WTC11 (cell line): ENCODE measurements at regions not wholly inside any gene's neighbourhood (a gene's known extent, or its start where the extent isn't known, plus 50 kb on each side); places are given as distances from the start of the nearest gene placed in this dataset.

Experiments used
- GABPB1 ChIP-seq: sonication (generic); formaldehyde crosslinking; IDR thresholded peaks from 2 replicates; pipeline ENCODE4 v1.8.1; 2023; ENCODE audit warnings: mild to moderate bottlenecking, missing genetic modification reagents
- USF2 ChIP-seq: sonication (generic); formaldehyde crosslinking; IDR thresholded peaks from 2 replicates; pipeline ENCODE4 v1.8.1; 2023; ENCODE audit warnings: mild to moderate bottlenecking, missing genetic modification reagents, moderate library complexity

DNA sequence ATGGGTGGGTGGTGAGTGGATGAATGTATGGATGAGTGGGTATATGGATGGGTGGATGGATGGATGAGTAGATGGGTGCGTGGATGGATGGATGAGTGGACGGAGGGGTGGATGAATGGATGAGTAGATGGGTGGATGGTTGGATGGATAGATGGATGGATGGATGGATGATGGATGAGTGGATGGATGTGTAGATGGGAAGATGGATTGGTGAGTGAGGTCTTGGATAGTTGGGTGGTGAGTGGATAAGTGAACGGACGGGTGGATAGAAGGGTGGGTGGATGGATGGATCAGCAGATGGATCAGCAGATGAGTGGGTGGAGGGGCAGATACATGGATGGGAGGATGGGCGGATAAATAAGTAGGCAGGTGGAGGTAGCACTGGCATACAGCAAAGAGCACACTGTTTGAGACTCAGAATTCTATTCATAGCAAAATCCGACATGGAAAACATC is 163.5 kb downstream of the C9orf50 start:
- no peak for TF ChIP-seq USF2
- TF ChIP-seq GABPB1 (CRISPR knock-in tag): no peak
